Endodermal cell (in vitro differentiated cells): ENCODE measurements at regions not wholly inside any gene's neighbourhood (a gene's known extent, or its start where the extent isn't known, plus 50 kb on each side); places are given as distances from the start of the nearest gene placed in this dataset.

Experiments
- DNase-seq: peaks from one replicate; pipeline ENCODE4 v3.0.0-alpha.2; 2017
- H3K27ac ChIP-seq: 2 replicates; pipeline ENCODE4 v1.5.1; 2013; ENCODE audit warnings: mild to moderate bottlenecking, low read depth, low read length, moderate library complexity
- H3K27me3 ChIP-seq: 2 replicates; pipeline ENCODE4 v1.6.1; 2013; ENCODE audit warnings: mild to moderate bottlenecking, low read length, moderate library complexity; ENCODE audit not compliant: insufficient read depth, control insufficient read depth, poor library complexity, severe bottlenecking
- H3K36me3 ChIP-seq: 2 replicates; pipeline ENCODE4 v1.7.0; 2013; ENCODE audit warnings: mild to moderate bottlenecking, low read length, moderate library complexity; ENCODE audit not compliant: control insufficient read depth, insufficient read depth
- H3K4me1 ChIP-seq: one replicate; pipeline ENCODE4 v1.7.0; 2013; ENCODE audit warnings: low read length; ENCODE audit not compliant: control insufficient read depth, insufficient read depth
- H3K4me3 ChIP-seq: 2 replicates; pipeline ENCODE4 v1.5.1; 2013; ENCODE audit warnings: mild to moderate bottlenecking, low read length, moderate library complexity
- H3K9ac ChIP-seq: 2 replicates; pipeline ENCODE4 v1.6.1; 2013; ENCODE audit warnings: mild to moderate bottlenecking, low read length, moderate library complexity; ENCODE audit not compliant: poor library complexity, severe bottlenecking; ENCODE audit errors: extremely low read depth
- H3K9me3 ChIP-seq: 2 replicates; pipeline ENCODE4 v1.6.1; 2013; ENCODE audit warnings: mild to moderate bottlenecking, low read length, moderate library complexity; ENCODE audit not compliant: control insufficient read depth
- H3K27ac Mint-ChIP-seq: 2 replicates; pipeline ENCODE4 v1.8.0; 2020; ENCODE audit warnings: mixed read lengths
- H3K27me3 Mint-ChIP-seq: 2 replicates; pipeline ENCODE4 v1.8.0; 2021; ENCODE audit warnings: mild to moderate bottlenecking, mixed read lengths; ENCODE audit not compliant: insufficient read depth
- H3K36me3 Mint-ChIP-seq: 2 replicates; pipeline ENCODE4 v1.8.0; 2020; ENCODE audit warnings: low read depth, mixed read lengths
- H3K4me1 Mint-ChIP-seq: 2 replicates; pipeline ENCODE4 v1.8.0; 2020; ENCODE audit warnings: mixed read lengths
- H3K4me3 Mint-ChIP-seq: 2 replicates; pipeline ENCODE4 v1.8.0; 2020; ENCODE audit warnings: mild to moderate bottlenecking, moderate library complexity, mixed read lengths
- H3K9me3 Mint-ChIP-seq: 2 replicates; pipeline ENCODE4 v1.8.0; 2020; ENCODE audit warnings: mild to moderate bottlenecking, mixed read lengths
- CTCF ChIP-seq: fragments of 200-600 bp; sonication (generic); conservative IDR thresholded peaks from 2 replicates; pipeline ENCODE4 v1.5.0; 2021; ENCODE audit warnings: antibody characterized with exemption, mild to moderate bottlenecking
- WGBS, 2 experiments: methylation state at CpG; one replicate each; pipeline versions ENCODE4 v1.1.5 to v1.1.7; 2013; ENCODE audit warnings: missing lambda C conversion rate in 2 of 2, mixed read lengths in 1 of 2; ENCODE audit not compliant: insufficient coverage in 1 of 2, insufficient read length in 1 of 2; 5-methylcytosine and 5-hydroxymethylcytosine counted together

- Histone ChIP-seq H3K4me3 (no peak overlapping the region), H3K36me3 (no peaks in the 10 kb centered on the region), H3K27ac (no peak overlapping the region), H3K9me3 (peaks cover 58% of the 10 kb centered on the region), H3K4me1 (peaks cover 4% of the 10 kb centered on the region), H3K9ac (no peak overlapping the region), H3K27me3 (no peaks in the 10 kb centered on the region)
- TF ChIP-seq CTCF = no peak
- DNase-seq = no peak
- 86% methylated on average over 2 of the region's 2 CpGs for WGBS, 2 experiments
- no peak overlapping the region for H3K4me3 Mint-ChIP-seq
- no peaks in the 10 kb centered on the region for H3K27me3 Mint-ChIP-seq
- H3K9me3 Mint-ChIP-seq = peaks cover 56% of the 10 kb centered on the region
- H3K4me1 Mint-ChIP-seq = peaks cover 17% of the 10 kb centered on the region
- H3K36me3 Mint-ChIP-seq = peaks cover 4% of the 10 kb centered on the region
- peak overlapping the region; percentile 44 for H3K27ac Mint-ChIP-seq
Measured at GRCh38 chr7:152975076-152975475, 215.5 kb downstream of the ACTR3B start.

GRCh38 chr7:152979376-152979775 is 219.8 kb downstream of the ACTR3B start:
- WGBS, 2 experiments = 96 to 100% methylated on average over 3 of the region's 3 CpGs
- H3K36me3 Mint-ChIP-seq = no peaks in the 10 kb centered on the region

DNA sequence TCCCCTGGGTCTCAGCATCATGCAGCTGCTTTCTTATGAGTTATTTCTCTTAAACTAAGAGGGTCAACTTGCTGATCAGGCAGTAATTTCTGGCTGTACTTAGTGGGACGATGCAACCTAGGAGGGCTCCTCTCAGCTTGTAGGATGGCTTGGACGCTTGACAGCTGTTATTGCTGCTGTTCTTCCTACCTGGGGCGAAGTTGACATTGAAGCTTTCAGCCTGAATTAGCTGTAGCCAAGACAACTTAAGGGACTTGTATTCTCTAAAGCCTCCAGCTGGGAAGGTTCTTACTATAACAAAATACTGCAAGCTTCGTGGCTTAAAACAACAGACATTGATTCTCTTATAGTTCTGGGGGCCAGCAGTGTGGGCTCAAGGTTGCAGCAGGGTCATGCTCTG is 224.9 kb downstream of the ACTR3B start:
- Histone ChIP-seq H3K9me3 (peaks cover 7% of the 10 kb centered on the region), H3K27me3 (no peaks in the 10 kb centered on the region), H3K9ac (no peak overlapping the region), H3K27ac (no peak overlapping the region), H3K4me3 (no peak overlapping the region), H3K36me3 (no peaks in the 10 kb centered on the region), H3K4me1 (peaks cover 3% of the 10 kb centered on the region)
- no peak for DNase-seq
- H3K4me3 Mint-ChIP-seq = no peak overlapping the region
- no peaks in the 10 kb centered on the region for H3K36me3 Mint-ChIP-seq
- peaks cover 3% of the 10 kb centered on the region for H3K9me3 Mint-ChIP-seq
- peaks cover 11% of the 10 kb centered on the region for H3K4me1 Mint-ChIP-seq
- WGBS, 2 experiments = 71 to 81% methylated on average over 3 to 4 of the region's 4 CpGs
- no peaks in the 10 kb centered on the region for H3K27me3 Mint-ChIP-seq
- no peak overlapping the region for H3K27ac Mint-ChIP-seq
- TF ChIP-seq CTCF = no peak

More at GRCh38 chr7:152979376-152979775, 219.8 kb downstream of the ACTR3B start:
- H3K4me3 Mint-ChIP-seq = no peak overlapping the region
- no peak for TF ChIP-seq CTCF
- H3K36me3 ChIP-seq = no peaks in the 10 kb centered on the region
- H3K27me3 ChIP-seq = no peaks in the 10 kb centered on the region
- no peak overlapping the region for H3K4me3 ChIP-seq
- H3K9me3 ChIP-seq = peaks cover 20% of the 10 kb centered on the region
- peaks cover 16% of the 10 kb centered on the region for H3K9me3 Mint-ChIP-seq
- H3K4me1 Mint-ChIP-seq = peaks cover 19% of the 10 kb centered on the region
- no peak overlapping the region for H3K9ac ChIP-seq
- no peaks in the 10 kb centered on the region for H3K27me3 Mint-ChIP-seq
- H3K27ac Mint-ChIP-seq = no peak overlapping the region
- H3K27ac ChIP-seq = no peak overlapping the region
- no peak for DNase-seq
- peaks cover 4% of the 10 kb centered on the region for H3K4me1 ChIP-seq
